ENCODE measurements at regions not wholly inside any gene's neighbourhood (a gene's known extent, or its start where the extent isn't known, plus 50 kb on each side); places are given as distances from the start of the nearest gene placed in this dataset.

GRCh38 chrX:22376369-22376768 is 103.7 kb downstream of the CBLL2 start:
- TF ChIP-seq CTCF (conservative IDR thresholded peaks at IDR 0.05), result no peak
- no peak overlapping the region for H2BK15ac ChIP-seq (ENCODE audit: low read depth, low read length)
- H4K5ac ChIP-seq (ENCODE audit: insufficient read length, low read depth, low read length), result no peak overlapping the region
- no peaks in the 10 kb centered on the region for H3K79me2 ChIP-seq (ENCODE audit: insufficient read depth, low read length)
- H3K4me1 ChIP-seq (ENCODE audit: insufficient read depth, low read length), result no peaks in the 10 kb centered on the region
- H3K14ac ChIP-seq (ENCODE audit: insufficient read depth, low read length), result no peak overlapping the region
- no peak overlapping the region for H3K4me3 Mint-ChIP-seq
- no peak overlapping the region for H3K23ac ChIP-seq (ENCODE audit: insufficient read length, low read depth, low read length)
- H3K23me2 ChIP-seq (ENCODE audit: insufficient read length, low read depth, low read length, poor library complexity, severe bottlenecking), result no peaks in the 10 kb centered on the region
- H2BK5ac ChIP-seq (ENCODE audit: insufficient read length, low read length), result no peak overlapping the region
- no peak overlapping the region for H2BK20ac ChIP-seq (ENCODE audit: low read depth, low read length, poor library complexity, severe bottlenecking)
- H3K9me3 Mint-ChIP-seq, result peaks cover 6 to 28% of the 10 kb centered on the region in 2 experiments; a peak in 4 of 5 replicates
- no peak overlapping the region for H3K27ac ChIP-seq (ENCODE audit: insufficient read length, low read depth, low read length)
- H3K27me3 ChIP-seq (ENCODE audit: insufficient read depth, low read length), result no peaks in the 10 kb centered on the region
- H3K9ac ChIP-seq (ENCODE audit: extremely low read depth, insufficient read length, low read length), result no peak overlapping the region
- no peak overlapping the region for H3K18ac ChIP-seq (ENCODE audit: insufficient read length, low read depth, low read length)
- H4K20me1 ChIP-seq (ENCODE audit: control insufficient read depth, insufficient read depth, insufficient read length), result no peaks in the 10 kb centered on the region
- no peak overlapping the region for H2AK5ac ChIP-seq (ENCODE audit: insufficient read length, low read length)
- H3K4ac ChIP-seq (ENCODE audit: low read depth, low read length), result no peak overlapping the region
- no peak overlapping the region for H3K56ac ChIP-seq (ENCODE audit: insufficient read length, low read depth, low read length)
- H3K4me1 Mint-ChIP-seq, result no peaks in the 10 kb centered on the region
- no peak overlapping the region for H3T11ph ChIP-seq (ENCODE audit: low read length)
- H2BK120ac ChIP-seq (ENCODE audit: low read depth, low read length, poor library complexity, severe bottlenecking), result no peak overlapping the region
- no peak overlapping the region for H3K27ac Mint-ChIP-seq
- no peak overlapping the region for H4K8ac ChIP-seq (replicated peaks; ENCODE audit: insufficient read length, low read depth, low read length)
- no peaks in the 10 kb centered on the region for H3K79me1 ChIP-seq (ENCODE audit: insufficient read depth, low read depth, low read length, poor library complexity, severe bottlenecking)
- no peaks in the 10 kb centered on the region; a peak in 1 of 7 replicates for H3K36me3 Mint-ChIP-seq (ENCODE audit: insufficient read depth in 1 of 3, low read depth in 3 of 3)
- H3K4me2 ChIP-seq (ENCODE audit: insufficient read depth, insufficient read length, low read length), result no peak overlapping the region
- no peaks in the 10 kb centered on the region for H3K27me3 Mint-ChIP-seq (ENCODE audit: low read depth)
- H2BK12ac ChIP-seq (ENCODE audit: insufficient read length, low read depth, low read length), result no peak overlapping the region
- no peak overlapping the region for H4K91ac ChIP-seq (ENCODE audit: insufficient read length, low read depth, low read length)
- no CpG with 5 or more reads among the region's 2 CpGs for WGBS (ENCODE audit: extremely low coverage, insufficient read length, low lambda C conversion rate)
- DNase-seq, result no peak
- no peaks in the 10 kb centered on the region for H3K9me3 ChIP-seq (ENCODE audit: control insufficient read depth, low read depth, low read length)
- H2AFZ ChIP-seq (ENCODE audit: low read length), result no peak overlapping the region
